DOHH2 (cell line): ENCODE measurements at regions not wholly inside any gene's neighbourhood (a gene's known extent, or its start where the extent isn't known, plus 50 kb on each side); places are given as distances from the start of the nearest gene placed in this dataset.

Experiments
- CTCF ChIP-seq: fragments of 200-600 bp; sonication (generic); IDR thresholded peaks from one replicate; pipeline ENCODE4 v1.5.1; 2014; ENCODE audit warnings: antibody characterized with exemption, mild to moderate bottlenecking, low read depth, low read length; ENCODE audit not compliant: poor library complexity, severe bottlenecking
- EZH2phosphoT487 ChIP-seq: fragments of 200-600 bp; sonication (generic); IDR thresholded peaks from 2 replicates; pipeline ENCODE4 v1.6.1; 2017; ENCODE audit warnings: borderline replicate concordance, mild to moderate bottlenecking, antibody characterized with exemption, low read length, moderate library complexity, mixed read lengths

- TF ChIP-seq CTCF (no peak), EZH2phosphoT487 (no peak)
Observed at GRCh38 chr5:164784230-164784629, 1278.8 kb downstream of the MAT2B start.
